ENCODE measurements at regions not wholly inside any gene's neighbourhood (a gene's known extent, or its start where the extent isn't known, plus 50 kb on each side); places are given as distances from the start of the nearest gene placed in this dataset.

- Histone ChIP-seq H3K4me3 (ENCODE audit: low read depth, low read length) (no peak overlapping the region), H3K27me3 (ENCODE audit: control insufficient read depth, insufficient read depth, low read length) (no peaks in the 10 kb centered on the region), H3K9me3 (ENCODE audit: control insufficient read depth, insufficient read depth, low read length) (no peaks in the 10 kb centered on the region), H3K27ac (ENCODE audit: low read depth, low read length) (no peak overlapping the region)
- POLR2A ChIA-PET = no interaction called here
- CTCF ChIA-PET = no interaction called here
- DNase-seq (ENCODE audit: low read depth, low spot score) = no peak
- TF ChIP-seq CTCF (IDR thresholded peaks at IDR 0.05; ENCODE audit: low read depth, low read length) = no peak
Observed at GRCh38 chr10:29873941-29874484, 185.4 kb downstream of the JCAD start.

- ChIA-PET POLR2A (no interaction called here), CTCF (interaction anchor here (1.0 kb wide), 1 partner anchor 12 kb away, joined by 3 read pairs; no protein-coding TSS in a partner anchor)
- no peaks in the 10 kb centered on the region for H3K27me3 ChIP-seq (ENCODE audit: control insufficient read depth, insufficient read depth, low read length)
- no peak overlapping the region for H3K4me3 ChIP-seq (ENCODE audit: low read depth, low read length)
- H3K27ac ChIP-seq (ENCODE audit: low read depth, low read length) = no peak overlapping the region
- no peaks in the 10 kb centered on the region for H3K9me3 ChIP-seq (ENCODE audit: control insufficient read depth, insufficient read depth, low read length)
- TF ChIP-seq CTCF (IDR thresholded peaks at IDR 0.05; ENCODE audit: low read depth, low read length) = no peak
- DNase-seq (ENCODE audit: low read depth, low spot score) = no peak
Observed at GRCh38 chr10:29870522-29871044, 188.8 kb downstream of the JCAD start.

DNA sequence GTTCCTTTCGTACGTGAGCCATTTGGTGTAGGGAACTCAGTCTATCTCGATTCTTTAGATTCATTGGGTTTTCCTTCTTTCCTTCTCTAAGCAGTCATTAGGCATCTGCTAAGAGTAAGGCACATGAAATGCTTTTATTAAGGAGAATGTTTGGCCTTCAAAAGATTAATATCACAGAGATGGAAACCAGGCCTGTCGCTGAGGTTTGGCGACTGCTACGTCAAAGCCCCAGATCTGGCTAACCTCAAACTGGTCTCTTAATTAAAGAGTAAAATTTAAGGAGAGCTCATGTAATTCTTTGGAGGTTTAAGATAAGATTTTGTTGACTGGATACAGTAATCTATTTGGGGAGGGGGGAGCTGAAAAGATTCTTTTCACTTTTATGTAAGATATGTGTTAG, 189.8 kb downstream of the JCAD start:
- CTCF ChIA-PET = interaction anchor here (1.0 kb wide), 1 partner anchor 11 kb away, joined by 3 read pairs; no protein-coding TSS in a partner anchor
- Histone ChIP-seq H3K4me3 (ENCODE audit: low read depth, low read length) (no peak overlapping the region), H3K27me3 (ENCODE audit: control insufficient read depth, insufficient read depth, low read length) (no peaks in the 10 kb centered on the region), H3K27ac (ENCODE audit: low read depth, low read length) (no peak overlapping the region), H3K9me3 (ENCODE audit: control insufficient read depth, insufficient read depth, low read length) (no peaks in the 10 kb centered on the region)
- POLR2A ChIA-PET = no interaction called here
- DNase-seq (ENCODE audit: low read depth, low spot score) = no peak
- TF ChIP-seq CTCF (IDR thresholded peaks at IDR 0.05; ENCODE audit: low read depth, low read length) = no peak

DNA sequence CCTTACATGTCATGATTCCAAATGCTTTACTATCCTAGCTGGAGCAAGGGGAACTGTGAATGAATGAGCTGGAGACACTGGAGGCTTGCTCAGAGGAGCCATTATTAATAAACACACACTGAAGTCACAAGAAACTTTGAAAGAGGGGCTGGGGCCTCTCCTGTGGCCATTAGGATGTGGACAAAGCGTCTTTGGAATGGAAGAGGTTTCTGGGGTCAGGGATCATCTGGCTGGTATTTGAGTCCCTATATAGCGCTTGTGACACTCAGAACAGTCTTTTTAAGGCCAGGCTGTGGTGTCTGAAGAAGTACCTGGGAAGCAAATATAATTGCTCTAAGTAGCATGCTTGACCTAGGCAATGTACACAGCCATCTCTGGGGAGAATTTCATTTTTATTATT, 193.0 kb downstream of the JCAD start:
- no peak for DNase-seq (ENCODE audit: low read depth, low spot score)
- TF ChIP-seq CTCF (IDR thresholded peaks at IDR 0.05; ENCODE audit: low read depth, low read length) = no peak
- CTCF ChIA-PET = no interaction called here

GRCh38 chr10:29865700-29866355, 193.6 kb downstream of the JCAD start:
- ChIA-PET POLR2A (interaction anchor here (0.6 kb wide), 2 partner anchors 50 to 501 kb away, joined by 3 to 5 read pairs; no protein-coding TSS in a partner anchor), CTCF (interaction anchor here (0.6 kb wide), 1 partner anchor 60 kb away, joined by 3 read pairs; no protein-coding TSS in a partner anchor)
- Histone ChIP-seq H3K9me3 (ENCODE audit: control insufficient read depth, insufficient read depth, low read length) (no peaks in the 10 kb centered on the region), H3K27ac (ENCODE audit: low read depth, low read length) (no peak overlapping the region), H3K27me3 (ENCODE audit: control insufficient read depth, insufficient read depth, low read length) (no peaks in the 10 kb centered on the region), H3K4me3 (ENCODE audit: low read depth, low read length) (no peak overlapping the region)
- no peak for DNase-seq (ENCODE audit: low read depth, low spot score)
- no peak for TF ChIP-seq CTCF (IDR thresholded peaks at IDR 0.05; ENCODE audit: low read depth, low read length)

More for the DNA sequence above, 193.0 kb downstream of the JCAD start:
- Histone ChIP-seq H3K27ac (ENCODE audit: low read depth, low read length) (no peak overlapping the region), H3K4me3 (ENCODE audit: low read depth, low read length) (no peak overlapping the region), H3K9me3 (ENCODE audit: control insufficient read depth, insufficient read depth, low read length) (no peaks in the 10 kb centered on the region), H3K27me3 (ENCODE audit: control insufficient read depth, insufficient read depth, low read length) (no peaks in the 10 kb centered on the region)
- POLR2A ChIA-PET = interaction anchor here (0.6 kb wide), 1 partner anchor 50 kb away, joined by 3 read pairs; no protein-coding TSS in a partner anchor
